Stimulated activated CD8-positive, alpha-beta memory T cell treated with anti-CD3 and anti-CD28 coated beads, Interleukin-15, amount 100 ng/mL, for 4 hours (primary cell): ENCODE measurements at regions not wholly inside any gene's neighbourhood (a gene's known extent, or its start where the extent isn't known, plus 50 kb on each side); places are given as distances from the start of the nearest gene placed in this dataset.
"Not testable (repeated sequence)": the region's sequence is repeated elsewhere in the genome, so short reads cannot be mapped to it uniquely, and the experiment has no call there.

Source experiments
- DNase-seq, 2 donors: peaks; one replicate each; pipeline ENCODE4 v3.0.0-alpha.2; 2020; ENCODE audit warnings: low read depth in 2 of 2

DNA sequence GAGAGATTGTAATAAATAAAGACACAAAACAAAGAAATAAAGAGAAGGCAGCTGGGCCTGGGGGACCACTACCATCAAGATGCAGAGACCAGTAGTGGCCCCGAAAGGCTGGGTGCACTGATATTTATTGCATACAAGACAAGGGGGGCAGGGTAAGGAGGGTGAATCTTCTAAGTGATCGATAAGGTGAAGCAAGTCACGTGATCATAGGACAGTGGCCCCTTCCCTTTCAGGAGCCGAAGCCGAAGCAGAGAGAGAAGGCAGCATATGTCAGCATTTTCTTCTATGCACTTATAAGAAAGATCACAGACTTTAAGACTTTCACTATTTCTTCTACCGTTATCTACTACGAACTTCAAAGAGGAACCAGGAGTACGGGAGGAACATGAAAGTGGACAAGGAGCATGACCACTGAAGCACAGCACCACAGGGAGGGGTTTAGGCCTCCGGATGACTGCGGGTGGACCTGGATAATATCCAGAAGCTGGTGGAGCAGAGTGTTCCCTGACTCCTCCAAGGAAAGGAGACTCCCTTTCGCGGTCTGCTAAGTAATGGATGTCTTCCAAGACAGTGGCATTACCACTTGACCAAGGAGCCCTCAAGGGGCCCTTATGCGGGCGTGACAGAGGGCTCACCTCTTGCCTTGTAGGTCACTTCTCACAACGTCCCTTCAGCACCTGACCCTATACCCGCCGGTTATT lies 126.4 kb downstream of the RBM46 start:
- not testable (repeated sequence) for DNase-seq

DNA sequence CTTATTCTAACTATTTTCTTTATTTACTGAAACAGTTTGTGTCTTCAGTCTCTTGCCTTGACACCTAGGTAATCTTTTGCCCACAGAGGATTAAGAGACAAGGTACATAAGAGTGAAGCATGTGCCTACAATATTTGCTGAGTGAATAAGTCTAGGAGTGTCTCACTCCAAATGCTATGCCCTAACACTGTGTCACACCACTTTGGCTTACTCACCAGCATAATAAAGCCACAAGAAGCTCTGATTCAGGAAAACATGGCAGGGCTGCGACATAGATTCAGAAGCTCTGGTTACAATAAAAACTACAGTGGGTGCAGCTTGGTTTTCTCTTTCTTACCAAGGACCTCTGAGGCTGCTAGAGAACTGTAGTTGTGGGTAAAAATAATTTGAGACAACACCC lies 127.1 kb downstream of the RBM46 start:
- no peak for DNase-seq

DNA sequence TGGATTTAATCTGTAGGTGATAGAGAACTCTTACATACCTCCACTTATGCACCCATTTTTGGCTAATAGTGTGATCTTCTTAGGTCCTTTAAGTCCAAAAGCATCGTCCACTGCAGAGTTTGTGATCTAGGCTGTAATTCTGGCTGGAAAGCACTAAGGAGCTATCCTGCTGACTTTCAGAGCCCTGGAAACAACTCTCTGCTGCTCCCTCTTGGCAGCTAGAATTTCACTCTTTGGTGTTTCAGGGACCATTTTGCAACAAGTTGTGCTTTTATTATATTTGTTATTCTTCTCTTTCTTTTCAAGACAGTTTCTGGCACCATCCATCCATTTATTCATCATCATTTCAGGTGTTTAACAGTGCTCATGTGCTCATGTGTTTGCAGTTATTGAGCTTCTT lies 130.0 kb downstream of the RBM46 start:
- no peak for DNase-seq

DNA sequence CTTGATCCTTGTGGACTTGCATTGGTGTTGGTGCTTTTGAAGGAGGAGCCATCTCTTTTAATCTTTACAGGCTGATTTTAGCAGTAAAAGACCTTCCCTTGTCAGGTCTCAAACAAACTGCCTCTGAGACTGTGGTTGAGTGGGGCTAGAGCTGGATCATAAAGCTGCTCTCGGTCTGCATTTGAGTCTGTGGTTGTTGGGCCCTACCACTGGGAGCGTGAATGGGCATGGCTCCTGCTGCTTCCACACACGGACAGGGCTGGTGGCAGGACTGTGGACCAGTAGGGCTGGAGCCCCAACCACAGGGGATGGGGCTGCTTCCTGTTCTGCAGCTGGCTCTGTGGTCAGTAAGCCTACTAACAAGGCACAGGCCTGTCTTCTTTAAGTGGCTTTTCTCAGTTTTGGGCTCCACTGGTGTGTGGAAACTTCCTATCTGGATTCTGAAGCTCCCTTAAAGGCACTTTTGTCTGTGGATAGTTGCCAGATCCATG lies 130.6 kb downstream of the RBM46 start:
- DNase-seq = no peak

DNA sequence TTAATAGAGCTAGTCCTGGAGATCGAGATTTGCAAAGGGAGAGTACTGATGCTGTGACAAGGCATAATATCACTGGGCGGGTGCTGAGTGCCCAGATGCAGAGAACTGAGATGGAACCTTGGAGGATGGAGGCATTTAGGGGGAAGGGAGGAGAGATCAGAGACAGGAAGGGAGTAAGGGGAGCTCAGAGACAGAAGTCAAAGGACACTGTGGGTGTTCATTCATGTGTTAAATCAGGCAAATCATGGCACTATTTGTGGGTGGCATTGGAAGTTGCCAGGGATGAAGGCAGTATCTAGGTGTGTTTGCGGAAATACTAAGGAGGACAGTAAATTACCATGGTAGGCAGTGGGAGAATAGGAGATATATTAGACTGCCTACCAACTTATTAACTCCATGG lies 135.0 kb downstream of the RBM46 start:
- DNase-seq = no peak

DNA sequence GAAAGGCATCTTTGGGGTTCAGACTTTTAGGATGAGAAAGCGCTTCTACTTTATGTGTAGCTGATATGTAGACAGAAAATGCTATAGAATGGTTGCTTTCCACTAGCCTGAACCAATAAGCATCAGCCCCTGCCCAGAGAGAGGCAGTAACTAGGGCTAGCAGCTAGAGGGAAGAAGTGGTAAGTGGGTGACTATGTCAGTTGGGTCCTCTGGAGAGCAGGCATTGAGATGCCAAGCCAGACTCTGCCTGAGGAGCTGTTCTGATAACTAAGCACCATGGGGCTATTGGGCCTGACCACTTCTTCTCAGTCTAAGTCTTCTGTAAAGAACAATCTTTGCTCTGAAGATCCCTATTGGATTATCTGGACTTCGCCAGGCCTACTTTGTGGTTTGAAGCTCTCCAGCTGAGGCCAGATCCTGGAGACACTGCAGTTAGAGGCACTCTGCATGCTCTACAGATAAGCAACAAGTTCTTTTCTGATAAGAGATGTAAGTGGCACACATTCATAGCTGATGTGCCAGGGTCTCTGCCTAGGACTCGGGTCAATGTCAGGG lies 146.1 kb downstream of the RBM46 start:
- no peak for DNase-seq

DNA sequence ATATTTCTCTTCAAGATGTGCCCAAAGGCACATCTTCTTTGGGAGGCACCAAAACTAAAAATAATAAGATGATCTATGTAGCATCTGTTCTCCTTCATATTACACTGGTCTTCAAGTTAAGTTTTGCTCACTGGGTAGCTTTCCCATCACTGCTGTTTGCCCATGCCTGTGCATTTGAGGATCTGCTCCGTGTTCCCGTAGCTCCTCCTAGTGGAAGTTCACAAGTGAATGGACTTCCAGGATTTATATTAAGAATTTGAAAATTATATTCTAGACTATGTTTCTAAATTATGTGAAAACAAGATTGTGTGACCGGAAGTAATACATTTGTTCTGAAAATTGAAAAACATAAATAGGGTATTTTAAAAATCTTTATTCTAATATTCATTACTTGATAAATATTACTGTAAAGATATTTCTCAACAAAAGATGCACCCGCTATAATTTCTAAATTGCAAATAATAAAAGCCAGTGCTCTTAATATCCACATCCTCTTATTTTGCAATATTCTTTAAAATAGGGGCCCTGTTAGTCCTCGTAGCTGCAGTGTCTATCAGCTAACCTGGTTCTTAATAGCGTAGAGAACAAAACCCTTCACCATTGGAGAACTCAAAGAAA lies 147.7 kb downstream of the RBM46 start:
- DNase-seq = no peak

DNA sequence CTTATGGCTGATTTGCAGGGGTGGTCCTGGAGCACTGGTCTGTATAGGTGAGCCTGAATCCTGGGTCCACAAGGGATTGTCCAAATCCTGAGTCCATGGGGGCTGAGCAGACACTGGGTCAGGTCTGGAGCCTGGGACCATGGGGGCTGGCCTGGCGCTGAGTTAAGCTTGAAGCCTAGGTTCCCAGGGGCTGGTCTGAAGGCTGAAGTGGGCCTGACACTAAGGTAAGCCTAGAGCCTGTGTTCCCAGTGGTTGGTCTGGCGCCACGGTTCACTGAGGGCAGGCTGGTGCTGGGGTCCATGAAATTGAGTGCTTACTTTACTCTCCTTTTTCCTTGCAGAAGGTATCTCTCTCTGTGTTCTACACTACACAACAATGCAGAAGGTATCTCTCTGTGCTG lies 155.8 kb downstream of the RBM46 start:
- DNase-seq = no peak

DNA sequence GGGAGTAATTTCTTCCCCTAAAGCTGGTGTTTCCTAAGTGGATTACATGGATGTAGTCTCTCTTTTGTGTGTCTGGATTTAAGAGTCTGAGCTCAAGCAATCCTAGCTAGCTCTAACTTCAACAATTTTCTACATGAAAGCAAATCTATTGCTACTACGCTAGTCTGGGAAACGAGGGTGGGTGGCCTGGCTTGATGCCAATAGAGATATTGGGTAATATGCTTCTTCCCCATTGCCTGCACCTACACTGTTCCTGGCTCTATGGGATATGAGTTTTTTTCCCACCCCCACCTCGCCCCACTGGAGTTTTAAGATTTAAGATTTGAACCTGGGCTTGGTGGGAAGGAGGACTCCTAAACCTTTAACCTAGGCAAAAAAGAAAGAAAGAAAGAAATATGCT lies 158.8 kb downstream of the RBM46 start:
- DNase-seq = no peak

DNA sequence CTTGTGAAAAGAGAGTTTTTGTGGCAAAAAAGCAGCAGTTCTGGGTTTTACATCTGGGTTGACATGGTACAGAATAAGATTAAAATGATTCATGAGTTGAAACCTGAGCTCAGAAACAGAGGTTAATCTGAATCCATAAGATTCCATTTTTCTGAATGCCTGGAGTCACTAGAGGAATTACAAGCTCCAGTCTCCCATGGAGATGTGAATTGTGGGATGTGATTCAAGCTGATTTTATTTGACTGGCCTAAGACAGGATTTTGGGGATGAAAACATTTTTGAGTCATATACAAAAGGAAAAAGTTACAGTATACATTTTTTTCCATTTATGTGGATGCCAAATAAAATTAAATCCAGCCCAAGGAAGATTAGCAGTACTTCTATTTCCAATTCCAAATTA lies 161.1 kb downstream of the RBM46 start:
- DNase-seq = no peak

DNA sequence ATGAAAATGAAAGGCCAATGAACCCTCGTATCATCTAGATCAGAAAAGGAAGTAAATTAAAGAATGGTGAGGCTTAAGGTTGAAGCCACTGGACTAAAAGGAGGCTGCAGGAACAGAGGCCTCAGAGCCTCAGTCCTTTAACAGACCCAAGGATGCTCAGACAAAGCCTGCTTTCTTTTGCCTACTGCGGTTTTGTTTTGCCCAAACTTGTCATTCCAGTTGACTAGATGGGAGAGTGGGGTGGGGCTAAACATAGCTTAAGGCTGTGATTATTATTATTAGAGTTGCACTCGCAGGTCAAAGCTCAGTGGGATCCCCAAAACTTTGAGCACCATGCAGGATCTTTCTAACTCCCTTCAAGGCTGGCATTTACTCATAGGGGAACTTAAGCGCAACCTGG lies 163.9 kb downstream of the RBM46 start:
- DNase-seq = no peak

DNA sequence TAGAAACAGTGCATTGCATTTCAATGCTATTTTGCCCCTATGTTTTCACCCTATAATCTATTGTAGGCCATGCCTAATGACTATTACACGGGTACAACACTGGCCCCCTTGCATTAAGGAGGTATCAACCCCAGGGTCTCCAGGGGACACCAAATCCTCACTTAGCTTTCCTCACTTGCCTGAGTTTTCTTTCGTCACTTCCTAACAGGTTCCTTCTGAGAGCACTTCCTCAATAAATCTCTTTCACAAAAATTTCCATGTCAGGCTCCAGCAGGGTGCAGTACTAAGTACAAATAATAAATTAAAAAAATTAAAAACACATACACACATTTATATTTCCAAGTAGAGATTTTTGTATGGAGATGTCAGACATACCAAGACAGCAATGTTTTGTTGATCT lies 165.0 kb downstream of the RBM46 start:
- no peak for DNase-seq

DNA sequence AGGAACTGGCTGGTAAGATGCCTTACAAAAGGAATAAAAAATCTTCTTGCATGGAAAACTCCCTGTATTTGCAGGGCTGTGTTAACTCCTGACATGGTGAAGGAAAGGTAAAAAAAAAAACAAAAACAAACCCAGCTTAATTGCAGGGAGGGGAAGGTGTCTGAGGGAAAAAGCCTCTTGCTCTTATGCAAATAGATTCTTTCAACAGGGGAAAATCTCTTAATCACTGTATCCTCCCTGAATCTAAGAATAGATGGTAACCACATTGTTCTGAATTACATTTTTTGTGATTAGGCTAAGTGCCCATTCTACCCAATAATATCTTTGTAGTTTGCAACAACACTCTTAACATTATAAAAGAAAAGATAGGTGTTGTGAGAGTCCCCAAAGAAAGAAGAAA lies 172.6 kb downstream of the RBM46 start:
- no peak for DNase-seq

DNA sequence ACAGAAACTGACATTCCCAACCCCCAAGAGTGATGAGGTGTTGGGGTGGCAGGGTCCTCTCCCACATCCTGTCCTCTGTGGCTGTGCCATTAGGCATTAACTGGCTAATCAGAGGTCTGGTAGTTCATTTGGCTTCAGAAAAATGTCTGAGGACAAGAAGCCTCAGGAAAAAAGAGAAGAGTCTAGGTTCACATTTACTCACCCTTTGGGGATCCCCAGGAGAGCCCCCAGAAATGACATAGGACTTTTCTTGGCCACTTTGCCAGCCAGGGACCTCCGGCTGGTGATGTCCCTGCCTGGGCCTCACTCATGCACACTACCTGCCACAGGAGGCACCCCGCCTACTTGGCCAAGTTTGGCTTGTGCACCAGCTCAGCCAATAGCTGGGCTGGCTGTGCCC lies 173.0 kb downstream of the RBM46 start:
- DNase-seq = no peak

DNA sequence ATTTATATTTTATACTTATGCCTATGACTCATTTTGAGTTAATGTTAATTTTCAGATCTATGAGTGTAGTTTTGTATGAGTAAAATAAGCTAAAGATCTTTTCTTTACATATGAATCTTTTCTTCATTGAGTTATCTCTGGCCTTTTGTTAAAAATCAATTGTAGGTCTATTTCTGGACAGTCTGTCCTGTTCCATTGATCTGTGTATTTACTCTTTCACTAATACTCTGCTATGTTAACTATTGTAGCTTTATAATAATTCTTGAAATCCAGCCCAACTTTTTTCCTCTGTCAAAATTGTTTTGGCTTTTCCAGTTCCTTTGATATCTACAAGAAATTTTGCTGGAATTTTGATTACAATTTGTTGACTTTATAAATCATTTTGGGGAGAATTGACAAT lies 177.0 kb downstream of the RBM46 start:
- DNase-seq = no peak

DNA sequence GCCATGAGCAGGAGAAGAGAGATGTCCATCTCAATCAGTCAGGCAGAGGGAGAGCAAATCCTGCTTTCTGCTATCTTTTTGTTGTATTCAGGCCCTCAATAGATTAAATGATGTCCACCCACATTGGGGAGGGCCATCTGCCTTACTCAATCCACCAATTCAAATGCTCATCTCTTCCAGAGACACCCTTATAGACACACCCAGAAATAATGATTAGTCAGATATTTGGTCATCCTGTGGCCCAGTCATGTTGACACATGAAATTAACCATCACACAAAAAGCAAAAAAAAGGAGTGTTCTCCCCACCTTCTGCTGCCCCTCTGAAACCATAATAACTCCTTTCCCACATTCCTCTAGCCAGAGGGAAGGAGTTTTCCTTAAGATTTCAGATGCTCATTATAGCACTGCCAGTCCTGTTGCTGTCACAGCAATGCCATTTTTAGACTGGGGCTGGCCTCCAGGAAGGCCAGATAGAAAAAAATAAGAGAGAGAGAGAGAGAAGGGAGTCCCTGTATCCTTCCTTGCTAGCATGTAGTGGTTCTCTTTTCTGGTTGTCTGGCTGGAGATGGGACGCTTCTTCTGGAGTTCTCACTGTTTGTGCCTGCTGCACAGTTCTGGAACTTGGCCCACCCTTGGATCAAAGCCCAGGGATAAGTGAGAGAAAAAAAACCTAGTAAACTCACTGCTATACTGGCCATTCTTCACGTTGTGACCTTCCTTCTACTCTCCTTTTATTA lies 177.7 kb downstream of the RBM46 start:
- DNase-seq = no peak

DNA sequence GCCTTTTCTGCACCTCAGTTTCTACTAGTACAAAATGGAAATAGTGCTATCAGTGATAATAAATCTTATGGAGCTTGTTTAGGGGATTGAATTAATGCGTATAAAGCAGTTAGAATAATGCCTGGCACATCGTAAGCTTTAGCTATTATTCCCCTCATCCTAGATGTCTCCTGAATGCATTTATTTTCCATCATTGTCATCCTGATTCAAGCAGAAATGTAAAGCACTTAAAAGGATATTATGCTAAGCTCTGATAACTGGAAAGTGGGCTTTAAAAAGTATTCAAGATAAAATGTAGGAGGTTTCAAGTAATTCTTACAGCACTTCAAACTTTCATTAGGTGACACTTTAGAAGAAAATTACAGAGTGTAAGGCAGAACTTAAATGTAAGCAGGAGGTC lies 178.7 kb downstream of the RBM46 start:
- DNase-seq = no peak

DNA sequence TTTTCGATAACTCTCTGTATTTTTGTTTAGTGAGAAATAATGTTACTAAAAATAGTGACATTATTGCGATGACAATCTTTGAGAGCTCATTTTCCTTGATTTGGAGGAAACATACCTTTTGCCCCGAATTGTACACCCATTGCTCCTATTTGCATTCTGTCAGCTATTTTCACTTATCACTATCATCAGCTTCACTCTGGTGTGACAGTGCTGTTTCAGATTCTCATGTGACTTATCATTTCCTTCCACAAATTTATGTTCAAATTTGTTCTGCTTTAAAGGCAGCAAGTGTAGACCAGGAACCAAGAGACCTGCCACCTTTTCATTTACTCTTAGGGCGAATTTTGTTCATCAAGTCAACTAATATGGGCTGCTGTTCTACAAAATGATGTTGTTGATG lies 179.4 kb downstream of the RBM46 start:
- DNase-seq = no peak

DNA sequence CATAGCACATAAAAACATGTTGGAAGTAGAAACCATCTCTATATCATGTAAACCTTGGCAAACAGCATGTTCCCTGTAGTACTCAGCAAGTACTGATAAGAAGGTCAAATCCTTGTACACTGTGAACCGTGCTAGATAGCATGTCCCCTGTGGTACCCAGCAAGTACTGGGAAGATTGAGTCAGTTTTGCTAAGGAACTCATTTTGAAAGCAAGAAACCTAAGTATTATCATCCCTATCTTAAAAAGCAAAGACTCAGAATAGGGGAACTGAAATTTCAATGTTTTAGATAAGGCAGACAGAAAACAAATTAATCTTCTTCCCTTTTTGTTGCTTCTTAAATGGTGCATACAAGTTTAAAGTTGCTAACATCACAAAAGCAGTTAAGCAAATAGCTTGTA lies 180.2 kb downstream of the RBM46 start:
- no peak for DNase-seq

DNA sequence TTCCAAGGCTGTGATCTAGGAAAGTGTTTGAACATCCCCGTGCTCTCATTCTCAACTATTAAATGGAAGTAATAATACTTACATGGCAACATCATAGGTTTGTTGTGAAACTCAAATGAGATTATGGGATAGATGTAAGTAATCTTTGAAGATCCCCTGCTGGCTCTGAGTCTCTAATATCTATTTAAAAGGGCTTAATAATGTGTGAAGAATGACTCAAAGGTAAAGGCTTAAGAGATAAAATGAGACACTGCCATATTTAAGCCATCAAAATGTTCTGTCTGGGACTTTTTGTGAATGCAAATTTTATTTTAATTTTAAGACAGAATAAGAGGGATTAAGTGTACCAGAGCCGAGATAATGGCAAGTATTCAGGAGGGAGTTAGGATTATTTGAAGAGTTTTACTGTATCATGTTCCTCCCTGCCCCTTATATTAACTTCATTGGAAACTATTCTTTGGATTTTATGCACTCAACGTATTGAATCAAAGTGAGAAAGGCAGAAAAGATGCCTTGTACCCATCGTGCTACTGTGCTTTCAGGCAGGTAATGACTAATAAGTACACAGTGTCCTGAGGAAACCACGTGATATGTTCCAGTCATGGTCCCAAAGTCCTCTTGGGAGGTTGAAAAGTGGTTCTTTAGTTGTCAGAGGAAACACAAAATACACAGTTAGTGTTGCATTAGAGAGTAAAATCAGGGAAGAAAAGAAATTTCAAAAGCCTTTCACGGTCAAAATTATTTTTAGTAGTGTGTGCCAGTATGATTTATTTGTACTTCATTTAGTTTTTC lies 192.4 kb downstream of the RBM46 start:
- no peak for DNase-seq

DNA sequence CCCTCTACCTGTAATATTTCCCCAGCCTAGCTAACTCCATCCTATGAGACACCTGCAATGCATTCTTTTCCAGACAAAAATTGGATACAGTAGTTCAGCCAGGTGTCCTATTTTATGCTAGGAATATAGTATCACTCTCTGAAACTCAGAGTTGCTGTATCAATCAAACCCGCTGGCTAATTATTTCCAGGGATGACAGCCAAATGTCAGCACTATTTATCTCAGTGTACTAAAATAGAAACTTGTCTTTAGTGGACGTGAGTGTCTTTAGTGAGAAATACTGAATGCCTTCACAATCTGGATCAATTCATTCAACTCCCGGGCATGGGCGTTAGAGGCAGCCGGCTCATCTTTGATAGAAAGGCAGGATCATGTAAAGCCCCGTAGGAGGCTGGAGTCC lies 196.2 kb downstream of the RBM46 start:
- no peak for DNase-seq
